NOMO-1 treated with dmso at 0.1 percent for 144 hours (cell line): ENCODE measurements at regions not wholly inside any gene's neighbourhood (a gene's known extent, or its start where the extent isn't known, plus 50 kb on each side); places are given as distances from the start of the nearest gene placed in this dataset.

Source experiments
- DNase-seq: peaks from one replicate; lab custom pipeline; 2025; ENCODE audit not compliant: unreplicated experiment; lab: John Stamatoyannopoulos, UW

DNA sequence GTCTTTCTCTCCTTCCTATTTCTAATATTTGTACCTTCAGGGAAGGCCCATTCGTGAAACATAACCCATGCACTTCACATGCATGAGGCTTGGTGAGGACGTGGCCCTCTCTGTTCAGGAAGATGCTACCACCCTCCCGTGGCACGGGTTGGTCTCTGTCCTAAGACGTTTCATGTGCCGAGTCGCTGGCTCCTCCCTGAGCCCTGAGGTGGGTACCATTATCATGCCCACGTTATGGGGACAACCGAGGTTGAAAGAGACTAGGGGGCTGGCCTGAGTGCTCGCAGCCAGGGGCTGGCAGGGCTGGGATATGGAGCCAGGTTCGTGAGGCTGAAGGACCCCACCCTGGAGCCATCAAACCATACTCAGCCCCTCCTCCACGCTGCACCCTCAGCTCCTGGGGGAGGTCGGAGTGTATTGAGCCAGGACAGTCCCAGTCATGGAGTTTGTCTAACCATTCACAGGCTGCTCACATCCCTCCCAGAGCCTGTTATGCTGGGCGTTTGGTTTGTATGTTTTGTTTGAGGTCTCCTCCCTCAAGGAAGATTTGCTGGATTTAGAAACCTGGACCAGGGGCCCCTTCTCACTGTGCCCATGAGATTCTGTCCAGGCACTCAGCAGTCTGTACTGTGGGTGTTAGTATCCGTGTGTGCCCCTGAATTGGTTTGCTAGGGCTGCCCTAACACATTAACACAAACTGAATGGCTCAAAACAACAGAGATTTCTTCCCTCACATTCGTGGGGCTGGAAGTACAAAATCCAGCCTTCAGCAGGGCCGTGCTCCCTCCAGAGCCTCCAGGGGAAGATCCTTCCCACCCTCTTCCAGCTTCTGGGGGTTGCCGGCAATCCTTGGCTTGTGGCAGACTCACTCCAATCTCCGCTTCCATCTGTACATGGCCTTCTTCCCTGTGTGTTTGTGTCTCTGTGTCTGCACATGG lies 88.3 kb downstream of the ANKRD60 start:
- DNase-seq, result no peak

DNA sequence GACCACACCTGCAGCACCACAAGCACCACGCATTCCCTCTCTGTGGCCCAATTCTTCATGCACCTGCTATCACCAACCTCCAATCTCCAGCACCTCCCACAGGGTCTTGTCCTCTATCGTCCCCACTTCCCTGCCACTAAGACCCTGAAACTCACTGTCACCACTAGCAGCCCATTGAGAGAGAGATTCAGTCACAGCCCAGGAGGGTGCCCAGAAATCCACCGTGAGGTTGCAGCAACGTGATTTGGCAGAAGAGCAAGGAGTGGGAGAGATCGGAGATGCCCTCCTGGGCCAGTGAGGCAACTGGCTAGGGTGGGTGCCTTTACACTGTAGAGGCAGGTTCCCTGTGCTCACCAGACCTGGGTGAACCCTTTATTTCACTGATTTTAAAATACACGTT lies 90.1 kb downstream of the ANKRD60 start:
- DNase-seq, result no peak

DNA sequence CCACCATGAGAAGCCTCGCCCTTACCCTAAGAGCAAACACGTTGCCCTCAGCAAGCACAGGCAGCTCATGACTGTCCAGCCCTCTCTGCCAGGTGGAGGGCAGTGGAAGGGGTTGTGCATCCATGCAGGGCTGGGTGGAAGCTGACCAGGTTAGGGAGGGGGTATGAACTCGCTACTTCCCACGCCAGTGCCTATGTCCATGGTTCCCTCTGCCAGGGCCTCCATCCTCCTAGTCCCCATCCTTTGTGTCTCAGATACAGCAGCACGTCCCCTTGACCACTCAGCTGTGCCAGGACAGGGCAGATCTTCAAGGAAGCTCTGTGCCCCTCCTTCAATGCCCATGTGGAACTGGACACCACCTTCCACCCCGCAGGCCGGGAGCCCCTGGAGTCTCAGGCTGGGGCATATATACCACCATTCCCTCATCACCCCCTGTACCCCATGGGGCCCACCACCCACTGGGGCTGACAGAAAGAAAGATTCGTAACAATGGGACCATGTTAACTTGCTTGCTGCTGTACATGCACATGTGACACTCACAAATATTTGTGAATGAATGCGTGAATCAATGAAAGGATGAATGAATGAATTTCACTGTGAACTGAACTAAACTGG lies 90.7 kb downstream of the ANKRD60 start:
- no peak for DNase-seq

DNA sequence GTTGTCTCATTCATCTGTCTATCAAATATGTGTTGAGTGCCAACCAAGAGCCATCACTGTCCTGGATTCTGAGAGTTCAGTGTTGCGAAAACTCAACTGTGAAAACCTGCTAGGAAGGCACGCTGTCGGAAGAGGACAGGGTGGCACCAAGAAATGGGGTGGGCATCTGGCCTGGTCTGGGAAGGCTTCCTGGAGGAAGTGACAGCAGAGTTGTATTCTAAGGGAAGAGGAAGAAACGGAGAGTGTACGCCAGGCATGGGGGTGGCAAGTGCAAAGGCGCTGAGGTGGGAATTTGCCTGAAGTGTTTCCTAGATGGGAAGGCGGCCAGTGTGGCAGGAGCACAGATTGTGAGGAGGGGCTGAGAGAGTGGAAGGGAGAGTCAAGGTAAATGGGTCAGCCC lies 91.2 kb downstream of the ANKRD60 start:
- no peak for DNase-seq

DNA sequence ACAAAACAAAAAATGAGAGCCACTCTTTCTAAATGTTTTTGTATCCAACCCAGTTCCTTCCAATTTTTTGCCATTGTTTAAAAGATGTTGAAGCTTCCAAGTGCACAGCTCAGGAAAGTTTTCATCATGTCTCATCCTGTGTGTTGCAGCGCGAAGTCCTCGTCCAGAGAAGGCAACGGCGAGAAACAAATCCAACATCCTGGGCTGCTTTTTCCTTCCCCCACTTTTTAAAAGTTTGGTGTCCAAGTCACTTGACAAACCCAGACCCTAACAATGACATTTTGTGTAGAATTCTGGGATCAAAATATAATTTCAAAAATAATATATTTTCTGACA lies 92.3 kb downstream of the ANKRD60 start:
- no peak for DNase-seq

DNA sequence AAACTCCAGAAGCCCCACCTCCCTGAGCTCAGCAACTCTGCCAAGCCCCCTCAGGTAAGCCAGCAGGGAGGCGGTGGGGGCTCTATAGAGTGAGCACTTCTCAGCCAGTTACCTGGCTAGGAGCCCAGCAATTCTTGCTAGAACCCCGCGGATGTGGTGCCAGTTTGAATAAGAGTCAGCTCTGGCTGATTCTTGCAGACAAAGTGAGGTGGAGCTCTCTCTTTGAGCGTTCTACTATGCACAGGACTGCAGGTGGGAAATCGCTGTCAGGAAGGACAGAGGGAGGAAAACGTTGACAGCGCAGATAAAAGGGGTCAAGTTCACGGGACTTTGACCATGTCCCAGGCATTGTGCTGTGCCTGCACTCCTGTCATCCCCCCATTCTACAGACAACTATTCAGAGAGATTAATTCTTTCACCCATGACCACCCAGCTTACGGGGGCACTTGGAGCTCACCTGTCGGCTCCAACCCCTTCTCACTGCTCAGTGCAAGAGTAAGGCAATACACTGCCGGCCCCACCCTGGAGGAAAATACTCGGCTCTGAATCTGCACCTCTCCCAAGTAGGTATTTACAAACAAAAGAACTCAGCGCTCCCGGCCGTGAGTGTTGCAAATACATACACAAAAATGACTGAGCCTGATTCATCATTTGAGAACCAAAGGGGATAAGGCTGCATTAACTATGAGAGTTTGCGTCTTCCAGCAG lies 92.9 kb downstream of the ANKRD60 start:
- DNase-seq, result no peak

DNA sequence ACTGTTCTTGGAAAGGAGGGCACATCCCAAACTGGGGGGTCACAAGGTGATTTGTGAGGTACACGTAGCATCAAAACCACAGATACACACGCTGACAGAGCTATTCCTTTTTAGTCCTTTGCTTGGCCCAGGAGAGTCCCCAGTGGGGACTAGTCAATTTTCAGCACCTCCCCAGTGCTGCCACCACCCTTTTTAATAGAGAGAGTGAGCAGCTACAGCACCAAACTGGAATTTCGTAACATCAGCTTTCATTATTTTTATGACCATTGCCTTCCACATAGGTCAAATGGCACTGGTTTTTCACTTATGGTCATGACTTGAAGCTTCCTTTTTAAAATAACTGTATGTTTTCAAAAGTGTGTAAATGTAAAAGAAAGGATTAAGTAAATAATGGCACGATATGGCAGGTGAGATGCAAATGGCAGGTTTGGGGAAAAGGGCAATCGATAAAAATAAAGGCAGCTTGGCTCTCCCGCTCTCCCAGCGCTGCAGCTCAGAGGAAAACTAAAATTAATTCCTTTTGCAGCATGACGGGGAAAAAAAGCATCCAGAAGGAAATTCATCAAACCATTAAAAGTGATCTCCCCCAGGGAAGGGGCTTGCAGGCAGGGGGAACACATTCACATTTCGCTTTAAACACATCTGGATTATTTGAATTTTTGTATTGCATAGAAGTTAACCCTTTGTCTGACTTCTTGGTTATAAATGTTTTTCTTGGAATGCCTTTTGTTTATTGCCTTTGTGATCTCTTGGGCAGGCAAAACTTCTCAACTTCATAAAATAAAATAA lies 95.2 kb downstream of the ANKRD60 start:
- no peak for DNase-seq

DNA sequence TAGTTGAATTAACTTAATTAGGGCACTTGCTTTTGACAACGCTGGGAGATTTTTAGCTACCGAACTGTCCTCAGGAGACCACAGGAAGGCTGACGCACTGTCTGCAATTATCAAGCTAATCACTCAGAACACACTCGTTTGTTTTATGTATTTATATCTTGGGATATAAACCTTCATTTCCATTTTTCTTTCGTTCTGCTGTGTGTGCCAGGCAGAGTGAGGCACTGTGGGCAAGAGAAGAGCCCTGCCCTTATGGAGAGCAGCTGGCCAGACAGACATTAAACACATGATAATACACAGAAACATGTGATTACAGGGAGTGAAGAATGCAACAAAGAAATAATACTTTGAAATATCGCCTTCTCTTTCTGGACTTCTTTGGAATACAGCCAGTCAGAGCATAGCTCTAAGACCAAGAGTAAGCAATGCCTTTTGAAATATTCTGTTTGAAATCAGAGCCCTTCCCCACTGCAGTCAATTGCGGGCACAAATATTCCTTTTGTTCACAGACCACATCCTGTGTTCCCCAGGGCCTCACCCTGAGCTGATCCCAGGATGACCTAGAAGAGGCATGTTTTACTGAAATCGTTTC lies 96.8 kb downstream of the ANKRD60 start:
- no peak for DNase-seq

DNA sequence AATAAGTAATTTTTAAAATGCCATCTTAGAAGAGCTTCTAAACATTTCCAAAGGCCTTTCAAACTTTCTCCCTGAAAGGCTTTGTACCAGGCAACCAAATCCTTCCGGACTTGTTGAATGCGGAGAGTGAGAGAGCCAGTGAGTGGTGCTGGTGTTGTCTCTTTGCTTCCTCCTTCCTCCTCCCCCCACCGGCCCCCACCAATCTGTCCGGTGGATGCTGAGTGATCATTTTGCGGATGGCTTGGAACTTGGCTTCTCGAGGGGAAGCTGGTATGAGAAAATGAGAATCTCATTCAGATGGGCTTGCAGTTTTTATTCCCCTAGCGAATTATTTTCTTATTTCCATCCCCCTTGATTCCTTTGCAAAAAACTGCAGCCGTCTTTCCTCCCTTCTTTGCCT lies 97.3 kb downstream of the ANKRD60 start:
- DNase-seq, result no peak

DNA sequence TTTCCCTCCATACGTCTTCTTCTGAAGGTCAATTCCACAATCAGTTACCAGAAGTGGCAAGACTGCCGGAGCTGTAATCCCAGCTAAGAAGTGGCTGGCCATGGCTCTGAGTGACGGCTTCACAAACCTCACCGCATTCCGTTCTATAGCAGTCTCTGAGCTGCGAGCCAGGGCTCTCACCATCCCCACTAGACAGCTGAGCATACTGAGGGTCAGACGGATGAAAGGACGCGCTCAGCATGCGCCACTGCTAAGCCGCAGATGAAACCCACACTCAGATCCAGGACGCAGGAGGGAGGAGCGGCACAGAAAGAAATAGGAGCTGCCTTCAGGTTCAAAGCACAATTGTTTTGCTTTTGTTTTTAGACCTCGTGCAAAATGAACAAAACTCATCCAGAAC lies 97.9 kb downstream of the ANKRD60 start:
- no peak for DNase-seq

DNA sequence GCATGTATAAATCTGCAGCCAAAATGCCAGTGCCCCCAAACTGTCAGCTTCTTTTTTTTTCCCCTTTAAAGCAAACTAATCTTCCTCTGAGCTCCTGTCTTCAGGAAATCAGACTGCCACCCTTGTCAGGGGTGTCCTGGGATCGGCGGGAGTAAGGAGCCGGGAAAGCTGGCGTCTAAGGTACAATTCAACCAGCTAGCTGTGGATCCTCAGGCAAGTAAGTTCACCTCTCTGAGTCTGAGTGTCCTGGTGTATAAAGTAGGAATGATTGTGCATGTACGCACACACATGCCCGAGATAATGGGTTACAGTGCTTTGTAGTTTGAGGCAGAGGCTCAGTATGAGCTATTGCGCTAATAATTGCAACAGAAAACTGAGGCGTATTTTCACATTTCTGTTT lies 98.3 kb downstream of the ANKRD60 start:
- no peak for DNase-seq

DNA sequence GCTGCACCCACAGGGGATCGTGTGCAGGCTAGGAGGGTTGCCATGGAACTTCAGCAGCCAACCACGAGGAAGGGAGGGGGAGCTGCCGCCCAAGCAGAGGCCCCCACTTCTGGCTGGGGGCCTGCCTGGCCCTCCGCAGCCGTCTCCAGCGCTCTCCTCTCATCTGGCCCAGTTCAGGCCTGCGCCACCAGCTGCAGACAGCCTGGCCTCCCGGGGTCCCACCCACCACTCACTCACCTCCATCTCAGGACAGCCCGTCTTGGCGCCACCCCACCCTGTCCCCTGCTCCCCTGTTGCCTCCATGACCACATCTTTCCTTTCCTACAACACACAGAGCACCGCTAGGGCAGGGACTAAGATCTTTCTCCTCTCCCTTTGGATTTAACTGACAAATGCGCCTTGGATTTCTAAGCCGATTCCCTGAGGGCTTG lies 98.7 kb downstream of the ANKRD60 start:
- no peak for DNase-seq

DNA sequence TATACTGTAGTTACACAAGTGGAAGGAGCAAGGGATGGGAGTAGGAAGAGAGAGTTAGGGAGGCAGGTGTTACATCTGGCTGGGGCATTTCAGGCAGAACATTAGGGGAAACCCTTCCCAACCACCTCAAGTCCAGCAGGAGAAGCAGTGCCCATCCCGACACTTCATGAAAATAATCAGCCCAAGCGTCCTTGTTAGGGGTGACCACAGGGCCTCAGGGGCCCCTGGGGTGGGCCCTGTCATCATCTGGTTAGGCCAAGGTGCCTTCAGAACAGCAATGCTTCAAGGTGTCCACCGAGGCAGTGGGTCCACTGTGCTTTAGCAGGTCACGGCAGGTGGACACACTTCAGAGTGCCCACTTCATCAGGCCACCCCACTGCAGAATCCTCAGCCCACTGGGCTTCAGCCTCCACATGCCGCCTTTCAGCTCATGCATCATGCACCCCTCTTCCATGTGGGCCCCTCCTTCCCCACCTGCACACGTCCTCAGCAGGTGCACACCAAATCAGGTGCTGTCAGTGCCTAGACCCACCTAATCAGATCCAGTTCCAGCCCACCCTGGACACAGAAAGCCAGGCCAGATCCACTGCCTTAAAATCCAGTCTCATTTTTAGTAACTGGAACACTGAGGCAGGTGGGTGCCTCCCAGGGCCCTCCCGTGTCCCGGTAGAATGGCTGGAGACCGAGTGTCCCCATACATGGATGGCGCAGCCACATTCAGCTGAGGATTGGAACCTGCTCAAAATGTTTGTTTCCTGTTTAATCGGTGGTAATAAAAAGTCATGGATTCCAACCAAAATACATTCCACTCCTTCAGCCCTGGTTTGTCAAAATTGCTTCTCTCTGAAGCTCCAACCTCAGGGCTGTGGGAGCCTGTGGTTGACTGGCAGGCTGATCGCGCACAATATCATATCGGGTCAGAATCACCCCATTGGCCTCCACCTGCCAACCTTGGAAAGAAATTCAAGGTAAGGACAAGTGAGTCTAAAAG lies 99.5 kb downstream of the ANKRD60 start:
- DNase-seq, result no peak

DNA sequence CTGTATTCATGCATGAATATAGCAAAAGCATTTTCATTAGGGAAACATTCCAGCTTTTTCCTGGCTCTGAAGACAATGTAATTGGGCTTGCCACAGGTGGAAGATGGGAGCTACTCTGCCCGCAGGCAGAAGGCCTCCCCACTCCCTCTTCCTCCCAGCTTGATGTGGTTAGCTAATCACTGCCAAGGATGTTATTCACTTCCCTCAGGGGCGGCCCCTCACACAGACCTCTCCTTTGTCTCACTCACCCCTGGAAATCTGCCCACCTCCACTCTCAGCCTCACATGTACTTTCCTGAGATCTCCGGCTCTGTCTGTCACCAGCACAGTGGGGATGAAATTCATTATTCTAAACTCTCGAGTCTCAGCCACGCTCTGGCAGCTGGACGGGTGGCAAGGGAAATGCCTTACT lies 100.7 kb downstream of the ANKRD60 start:
- no peak for DNase-seq

DNA sequence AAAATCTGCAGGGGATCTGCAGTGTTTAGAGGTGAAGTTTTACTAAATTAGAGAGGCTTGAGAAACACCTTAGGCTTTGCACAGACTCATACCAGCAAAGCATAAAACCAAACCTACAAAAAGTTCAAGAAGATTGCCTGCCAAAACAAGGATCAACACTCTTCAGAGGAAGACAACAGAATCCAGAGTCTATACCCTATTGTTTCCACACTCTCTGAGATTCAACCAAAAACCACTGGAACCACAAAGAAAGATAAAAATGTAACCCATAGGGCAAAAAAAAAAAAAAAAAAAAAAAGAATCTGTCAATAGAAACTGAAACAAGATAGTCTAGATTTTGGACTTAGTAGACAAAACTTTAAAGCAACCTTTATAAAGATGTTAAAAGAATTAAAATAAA lies 102.7 kb downstream of the ANKRD60 start:
- no peak for DNase-seq

DNA sequence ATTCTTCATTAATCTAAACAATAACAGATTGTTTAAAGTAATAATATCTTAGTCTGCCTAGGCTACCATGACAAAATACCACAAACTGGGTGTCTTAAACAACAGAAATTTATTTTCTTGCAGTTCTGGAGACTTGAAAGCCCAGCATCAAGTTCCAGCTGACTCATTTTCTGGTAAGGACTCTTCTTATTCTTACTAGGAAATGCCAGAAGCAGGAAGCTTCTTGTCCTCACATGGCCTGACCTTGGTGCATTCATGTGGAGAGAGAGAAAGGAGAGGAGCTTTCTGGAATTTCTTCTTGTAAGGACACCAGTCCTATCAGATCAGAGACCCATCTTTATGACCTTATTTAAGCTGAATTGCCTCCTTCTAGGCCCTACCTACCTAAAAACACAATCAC lies 110.5 kb downstream of the ANKRD60 start:
- DNase-seq, result no peak

DNA sequence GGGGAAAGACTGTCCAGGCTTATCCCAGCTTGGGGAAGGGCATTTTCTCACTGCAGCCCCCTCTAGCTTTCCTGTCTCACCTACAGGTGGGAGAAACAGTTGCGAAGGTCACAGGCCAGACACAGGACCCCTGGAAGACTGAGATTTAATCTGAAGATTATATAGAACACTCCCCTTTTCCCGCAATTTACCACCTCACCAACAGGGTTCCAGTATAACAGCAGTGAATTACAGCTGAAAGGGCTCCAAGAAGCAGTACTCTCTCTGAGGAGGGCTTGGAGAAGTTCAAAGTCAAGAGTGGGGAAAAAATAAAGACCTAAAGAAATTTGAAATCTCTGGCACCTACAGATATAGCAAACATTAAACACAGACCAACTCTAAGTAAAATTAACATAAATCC lies 111.9 kb downstream of the ANKRD60 start:
- no peak for DNase-seq

DNA sequence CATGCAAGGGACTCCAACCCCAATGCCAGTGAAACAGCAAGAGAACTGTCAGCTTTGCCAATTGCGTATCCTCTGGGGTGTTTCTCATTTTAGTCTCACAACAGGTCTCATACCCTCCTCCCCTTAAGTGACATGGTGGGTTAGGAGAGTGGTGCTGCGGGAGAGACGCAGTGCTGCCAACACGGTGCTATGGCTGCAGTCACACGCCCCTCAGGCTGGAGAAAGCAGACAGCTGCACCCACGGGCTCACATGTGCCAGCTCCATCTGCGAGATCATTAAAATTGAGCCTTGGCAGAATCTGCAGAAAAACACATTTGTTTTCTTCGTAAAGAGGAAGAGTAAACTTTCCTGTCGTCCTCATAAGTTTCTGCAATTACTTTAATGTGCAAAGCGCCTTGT lies 114.7 kb downstream of the ANKRD60 start:
- DNase-seq, result no peak

DNA sequence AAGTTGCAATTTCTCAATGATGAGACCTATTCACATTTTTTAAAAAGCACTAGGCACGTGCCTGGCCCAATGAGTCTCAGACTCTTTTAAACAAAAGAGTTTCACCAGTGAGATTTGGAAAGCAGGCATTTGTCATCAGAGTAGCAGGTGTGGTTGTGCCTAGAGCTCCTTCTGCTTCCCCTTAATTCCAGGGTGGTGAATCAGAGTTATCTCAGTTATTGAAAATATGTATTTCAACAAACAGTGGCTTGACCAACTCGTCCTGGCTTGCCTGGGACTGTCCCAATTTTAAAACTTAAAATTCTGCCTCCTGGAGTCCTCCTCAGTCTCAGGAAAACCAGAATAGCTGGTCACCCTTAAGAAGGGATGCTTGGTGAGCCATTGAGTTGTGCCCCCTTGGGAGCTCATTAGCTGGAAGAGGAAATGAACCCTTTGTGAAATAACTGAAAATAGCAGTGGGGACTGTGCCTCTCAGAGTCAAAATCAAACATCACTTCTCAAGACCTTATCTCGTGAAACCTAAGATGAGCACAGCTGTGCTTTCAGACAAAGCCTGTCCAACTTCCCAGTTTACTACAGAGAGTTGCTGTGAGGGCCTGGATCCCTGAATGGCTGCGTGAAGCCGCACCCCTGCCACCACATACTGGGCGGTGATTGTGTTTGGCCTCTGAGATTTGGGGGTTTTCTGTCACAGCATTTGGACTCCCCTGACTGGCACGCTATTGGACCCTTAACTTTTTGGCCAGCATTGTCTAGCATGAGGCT lies 116.3 kb downstream of the ANKRD60 start:
- peak; percentile 47 for DNase-seq
